ENCODE measurements at regions not wholly inside any gene's neighbourhood (a gene's known extent, or its start where the extent isn't known, plus 50 kb on each side); places are given as distances from the start of the nearest gene placed in this dataset.
"Not testable (repeated sequence)": the region's sequence is repeated elsewhere in the genome, so short reads cannot be mapped to it uniquely, and the experiment has no call there.

- POLR2A ChIA-PET: no interaction called here
- DNase-seq (ENCODE audit: unreplicated experiment): peak; percentile 37
- no peaks in the 10 kb centered on the region for H3K4me1 Mint-ChIP-seq (ENCODE audit: insufficient read depth, unreplicated experiment)
- no TSS peak for BruUV-seq (replicated peaks)
- H3K9me3 Mint-ChIP-seq (ENCODE audit: unreplicated experiment): peaks cover 18% of the 10 kb centered on the region
- H3K36me3 Mint-ChIP-seq (ENCODE audit: insufficient read depth, unreplicated experiment): peaks cover 6% of the 10 kb centered on the region
- no peak overlapping the region for H3K4me3 Mint-ChIP-seq (ENCODE audit: unreplicated experiment)
- TF ChIP-seq CTCF (IDR thresholded peaks at IDR 0.05; ENCODE audit: unreplicated experiment): no peak
- CTCF ChIA-PET: interaction anchor here (0.8 kb wide), 1 partner anchor 115 kb away, joined by 3 read pairs; no protein-coding TSS in a partner anchor
- H3K27me3 Mint-ChIP-seq (ENCODE audit: insufficient read depth, unreplicated experiment): no peaks in the 10 kb centered on the region
- intact Hi-C loops (cut with micrococcal nuclease): no loop called here
- H3K27ac Mint-ChIP-seq (ENCODE audit: low read depth, unreplicated experiment): no peak overlapping the region
These were observed 285.0 kb upstream of the AADAT start for GRCh38 chr4:170374770-170375169.

- no TSS peak for BruUV-seq (replicated peaks)
- POLR2A ChIA-PET: no interaction called here
- H3K4me3 Mint-ChIP-seq (ENCODE audit: unreplicated experiment): no peak overlapping the region
- H3K4me1 Mint-ChIP-seq (ENCODE audit: insufficient read depth, unreplicated experiment): no peaks in the 10 kb centered on the region
- H3K9me3 Mint-ChIP-seq (ENCODE audit: unreplicated experiment): no peaks in the 10 kb centered on the region
- no peak overlapping the region for H3K27ac Mint-ChIP-seq (ENCODE audit: low read depth, unreplicated experiment)
- H3K36me3 Mint-ChIP-seq (ENCODE audit: insufficient read depth, unreplicated experiment): no peaks in the 10 kb centered on the region
- CTCF ChIA-PET: no interaction called here
- no peak for TF ChIP-seq CTCF (IDR thresholded peaks at IDR 0.05; ENCODE audit: unreplicated experiment)
- DNase-seq (ENCODE audit: unreplicated experiment): no peak
- intact Hi-C loops (cut with micrococcal nuclease): no loop called here
- H3K27me3 Mint-ChIP-seq (ENCODE audit: insufficient read depth, unreplicated experiment): no peaks in the 10 kb centered on the region
These were observed 259.2 kb upstream of the AADAT start for GRCh38 chr4:170348945-170349344.

- H3K27ac Mint-ChIP-seq (ENCODE audit: low read depth, unreplicated experiment); intact Hi-C loops (cut with micrococcal nuclease); H3K36me3 Mint-ChIP-seq (ENCODE audit: insufficient read depth, unreplicated experiment); BruUV-seq (replicated peaks); H3K4me1 Mint-ChIP-seq (ENCODE audit: insufficient read depth, unreplicated experiment); H3K27me3 Mint-ChIP-seq (ENCODE audit: insufficient read depth, unreplicated experiment); CTCF ChIA-PET; H3K9me3 Mint-ChIP-seq (ENCODE audit: unreplicated experiment); DNase-seq (ENCODE audit: unreplicated experiment); H3K4me3 Mint-ChIP-seq (ENCODE audit: unreplicated experiment): not testable (repeated sequence)
- POLR2A ChIA-PET: interaction anchor here (0.5 kb wide), 1 partner anchor 1870 kb away, joined by 3 read pairs; no protein-coding TSS in a partner anchor
These were observed 257.4 kb upstream of the AADAT start for GRCh38 chr4:170347191-170347590.

- Mint-ChIP-seq H3K27ac (ENCODE audit: low read depth, unreplicated experiment) (no peak overlapping the region), H3K36me3 (ENCODE audit: insufficient read depth, unreplicated experiment) (no peaks in the 10 kb centered on the region), H3K9me3 (ENCODE audit: unreplicated experiment) (peaks cover 19% of the 10 kb centered on the region), H3K4me1 (ENCODE audit: insufficient read depth, unreplicated experiment) (no peaks in the 10 kb centered on the region), H3K27me3 (ENCODE audit: insufficient read depth, unreplicated experiment) (no peaks in the 10 kb centered on the region), H3K4me3 (ENCODE audit: unreplicated experiment) (no peak overlapping the region)
- CTCF ChIA-PET: interaction anchor here (0.6 kb wide), 1 partner anchor 10 kb away, joined by 3 read pairs; no protein-coding TSS in a partner anchor
- DNase-seq (ENCODE audit: unreplicated experiment): no peak
- BruUV-seq (replicated peaks): no TSS peak
- TF ChIP-seq CTCF (IDR thresholded peaks at IDR 0.05; ENCODE audit: unreplicated experiment): no peak
- intact Hi-C loops (cut with micrococcal nuclease): no loop called here
- POLR2A ChIA-PET: no interaction called here
These were observed 249.8 kb upstream of the AADAT start for GRCh38 chr4:170339522-170339921.

GRCh38 chr4:170336238-170336775 is 246.6 kb upstream of the AADAT start:
- no peak for DNase-seq (ENCODE audit: unreplicated experiment)
- CTCF ChIA-PET: interaction anchor here (0.8 kb wide), 1 partner anchor 61 kb away, joined by 4 read pairs; no protein-coding TSS in a partner anchor

More at GRCh38 chr4:170336238-170336775, 246.6 kb upstream of the AADAT start:
- H3K27ac Mint-ChIP-seq (ENCODE audit: low read depth, unreplicated experiment): no peak overlapping the region
- no TSS peak for BruUV-seq (replicated peaks)
- H3K4me1 Mint-ChIP-seq (ENCODE audit: insufficient read depth, unreplicated experiment): no peaks in the 10 kb centered on the region
- TF ChIP-seq CTCF (IDR thresholded peaks at IDR 0.05; ENCODE audit: unreplicated experiment): no peak
- peaks cover 19% of the 10 kb centered on the region for H3K9me3 Mint-ChIP-seq (ENCODE audit: unreplicated experiment)
- no peaks in the 10 kb centered on the region for H3K27me3 Mint-ChIP-seq (ENCODE audit: insufficient read depth, unreplicated experiment)
- POLR2A ChIA-PET: interaction anchor here (1.0 kb wide), 1 partner anchor 48 kb away, joined by 3 read pairs; no protein-coding TSS in a partner anchor
- no peak overlapping the region for H3K4me3 Mint-ChIP-seq (ENCODE audit: unreplicated experiment)
- no peaks in the 10 kb centered on the region for H3K36me3 Mint-ChIP-seq (ENCODE audit: insufficient read depth, unreplicated experiment)
- intact Hi-C loops (cut with micrococcal nuclease): no loop called here
